HUES48 (cell line): ENCODE measurements at regions not wholly inside any gene's neighbourhood (a gene's known extent, or its start where the extent isn't known, plus 50 kb on each side); places are given as distances from the start of the nearest gene placed in this dataset.

Experiments used
- H3K27ac ChIP-seq: one replicate; pipeline ENCODE4 v1.7.0; 2013; ENCODE audit warnings: low read depth, low read length, inconsistent platforms
- H3K27me3 ChIP-seq: 2 replicates; pipeline ENCODE4 v1.6.1; 2013; ENCODE audit warnings: mild to moderate bottlenecking, low read length; ENCODE audit not compliant: control insufficient read depth, insufficient read depth
- H3K36me3 ChIP-seq: 2 replicates; pipeline ENCODE4 v1.6.1; 2013; ENCODE audit warnings: low read length; ENCODE audit not compliant: control insufficient read depth, insufficient read depth
- H3K4me1 ChIP-seq: 2 replicates; pipeline ENCODE4 v1.6.1; 2013; ENCODE audit warnings: mild to moderate bottlenecking, low read length; ENCODE audit not compliant: control insufficient read depth, insufficient read depth
- H3K4me3 ChIP-seq: 2 replicates; pipeline ENCODE4 v1.5.1; 2013; ENCODE audit warnings: mild to moderate bottlenecking, low read depth, low read length
- H3K9ac ChIP-seq: 2 replicates; pipeline ENCODE4 v1.6.1; 2013; ENCODE audit warnings: mild to moderate bottlenecking, low read depth, low read length, moderate library complexity
- H3K9me3 ChIP-seq: 2 replicates; pipeline ENCODE4 v1.6.1; 2013; ENCODE audit warnings: low read length; ENCODE audit not compliant: control insufficient read depth, insufficient read depth

DNA sequence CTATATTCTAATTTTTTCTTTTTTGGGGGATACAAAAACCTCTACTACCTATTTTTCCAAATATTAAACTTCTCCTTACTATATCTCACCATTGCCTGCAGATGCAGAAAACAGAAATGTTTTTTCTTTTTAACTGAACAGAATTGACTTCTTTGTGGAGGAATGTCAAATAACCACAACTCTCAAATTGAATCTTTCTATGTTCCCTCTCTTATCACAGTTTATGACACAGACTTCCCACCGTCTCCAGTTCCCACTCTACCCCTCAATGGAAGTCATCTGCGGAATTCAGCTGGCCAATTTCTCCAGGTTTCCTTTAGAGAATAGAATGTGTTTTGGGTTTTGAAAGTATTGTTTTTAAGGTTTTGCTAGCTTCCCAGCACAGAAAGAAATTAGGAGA lies 77.0 kb downstream of the NR2F2 start:
- no peak overlapping the region for H3K27ac ChIP-seq
- H3K9ac ChIP-seq: no peak overlapping the region
- H3K36me3 ChIP-seq: no peaks in the 10 kb centered on the region
- peaks cover 4% of the 10 kb centered on the region; the same call in 1 of the 2 replicates for H3K4me1 ChIP-seq
- peaks cover 100% of the 10 kb centered on the region for H3K27me3 ChIP-seq
- no peaks in the 10 kb centered on the region for H3K9me3 ChIP-seq
- H3K4me3 ChIP-seq: no peak overlapping the region

DNA sequence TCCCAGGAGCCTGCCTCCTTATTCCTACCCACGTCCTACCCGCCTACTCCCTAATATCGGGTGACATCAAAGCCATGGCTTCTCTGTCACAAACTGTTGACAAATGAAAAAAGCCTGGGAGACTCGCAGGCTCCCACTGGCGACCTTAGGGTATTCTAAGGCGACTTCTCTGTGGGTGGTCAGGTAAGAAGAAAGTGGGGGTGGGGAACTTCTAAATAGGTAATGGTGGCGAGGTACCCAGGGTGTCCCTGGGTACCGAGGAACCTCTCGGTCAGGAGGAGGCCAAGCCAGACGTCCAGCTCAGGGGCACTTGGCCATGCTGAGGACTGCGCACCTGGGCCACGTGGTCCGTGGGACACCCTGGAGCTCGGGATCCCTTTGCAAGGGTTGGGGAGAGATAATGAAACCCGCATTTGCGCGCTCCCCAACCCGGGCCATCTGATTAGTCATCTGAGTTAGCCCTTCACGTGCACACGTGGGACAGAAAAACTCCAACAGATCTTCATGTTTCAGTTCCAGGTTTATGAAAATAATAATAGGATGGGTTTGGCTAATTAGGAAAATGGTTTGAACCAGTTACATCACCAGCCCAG lies 78.2 kb downstream of the NR2F2 start:
- H3K27me3 ChIP-seq: peaks cover 100% of the 10 kb centered on the region

DNA sequence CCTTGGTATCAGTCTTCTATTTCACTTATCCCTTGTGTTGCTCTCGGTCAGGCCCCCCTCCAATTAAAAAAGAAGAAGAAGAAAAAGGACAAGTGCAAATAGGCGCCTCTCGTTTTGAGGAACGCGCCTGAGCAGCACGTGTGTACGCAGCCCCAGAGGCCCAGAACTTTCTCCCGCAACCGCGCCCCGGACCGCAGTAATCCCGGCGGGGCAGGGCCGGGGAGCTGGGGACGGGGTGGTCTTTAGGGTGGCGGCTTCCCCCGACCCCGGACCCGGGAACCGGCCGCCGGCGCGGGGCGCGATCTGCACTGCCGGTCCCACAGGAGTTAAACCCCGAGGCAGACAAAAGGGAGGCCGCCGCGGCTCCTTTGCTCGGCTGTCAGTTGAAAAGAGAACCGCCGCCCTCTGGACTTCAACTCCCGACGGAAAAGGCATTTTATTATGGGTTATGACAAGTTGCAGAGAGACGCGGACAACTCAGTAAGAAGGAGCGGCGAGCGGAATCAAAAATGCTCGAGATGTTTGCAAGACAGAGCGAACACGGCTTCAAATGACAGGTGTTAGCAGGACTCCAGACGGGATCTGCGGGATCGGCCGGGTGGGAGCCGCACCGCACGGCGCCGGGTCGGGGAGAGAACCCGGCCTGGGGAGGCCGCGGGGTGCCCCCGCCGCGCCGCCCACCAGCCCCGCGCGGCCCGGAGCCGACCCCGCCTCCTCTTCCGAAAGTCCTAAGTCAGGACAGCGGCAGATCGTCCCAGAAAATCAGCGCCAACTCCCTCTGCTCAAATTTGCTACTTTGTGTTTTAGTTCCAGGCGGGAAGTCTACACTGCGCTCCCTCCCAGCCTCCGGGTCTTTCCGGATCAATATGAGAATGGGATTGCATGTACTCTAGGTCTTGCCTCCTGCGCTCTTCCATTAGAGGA lies 79.0 kb downstream of the NR2F2 start:
- no peaks in the 10 kb centered on the region for H3K9me3 ChIP-seq
- peaks cover 100% of the 10 kb centered on the region for H3K27me3 ChIP-seq
- H3K27ac ChIP-seq: no peak overlapping the region
- peaks cover 6% of the 10 kb centered on the region; the same call in 1 of the 2 replicates for H3K4me1 ChIP-seq
- H3K4me3 ChIP-seq: peak overlapping the region; percentile 20; the same call in 1 of the 2 replicates
- no peak overlapping the region for H3K9ac ChIP-seq
- no peaks in the 10 kb centered on the region for H3K36me3 ChIP-seq

More for the DNA sequence above, 78.2 kb downstream of the NR2F2 start:
- Histone ChIP-seq H3K9ac (no peak overlapping the region), H3K4me1 (peaks cover 5% of the 10 kb centered on the region; the same call in 1 of the 2 replicates), H3K36me3 (no peaks in the 10 kb centered on the region), H3K4me3 (no peak overlapping the region), H3K27ac (no peak overlapping the region), H3K9me3 (no peaks in the 10 kb centered on the region)

DNA sequence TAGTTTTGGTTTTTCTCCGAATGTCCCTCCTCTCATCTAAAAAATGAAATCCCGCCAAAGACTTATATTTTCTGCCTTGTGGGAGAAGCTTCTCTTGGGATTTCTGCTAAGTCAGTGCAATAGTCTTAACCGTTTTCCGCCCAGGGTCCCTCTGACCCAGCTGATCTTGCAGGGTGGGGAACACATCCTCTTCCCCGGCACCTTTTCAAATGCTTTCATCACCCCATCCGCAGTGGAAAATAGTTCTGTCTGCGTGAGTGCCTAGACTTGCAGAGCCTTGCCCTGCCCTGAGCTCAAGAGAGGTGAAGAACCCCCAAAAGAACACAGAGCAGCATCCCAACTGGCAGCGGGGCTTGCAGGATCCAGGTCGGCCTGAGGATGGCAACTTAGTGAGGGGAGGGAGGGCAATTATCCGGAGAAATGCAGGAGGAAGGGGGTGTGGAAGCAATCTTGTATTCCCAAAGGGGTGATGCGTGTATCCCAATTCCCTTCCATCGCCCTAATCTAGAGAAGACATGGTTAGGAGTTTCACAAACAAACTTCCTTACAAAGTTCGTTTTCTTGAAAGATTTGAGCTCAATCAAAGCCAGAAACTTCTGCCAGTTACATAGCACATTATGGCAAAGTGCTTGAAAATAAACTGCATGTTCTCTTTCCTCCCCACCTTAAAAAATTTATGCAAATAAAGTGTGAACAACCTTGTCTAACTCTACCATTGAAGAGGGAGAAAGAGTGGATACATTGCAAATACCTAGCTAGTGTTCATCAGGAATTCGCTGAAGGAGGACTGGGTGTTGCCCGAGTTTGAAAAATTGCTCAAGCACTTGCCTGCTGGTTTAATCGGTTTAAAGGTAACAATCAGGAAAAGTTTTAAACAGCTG lies 79.9 kb downstream of the NR2F2 start:
- H3K9me3 ChIP-seq: no peaks in the 10 kb centered on the region
- H3K4me3 ChIP-seq: no peak overlapping the region
- H3K9ac ChIP-seq: no peak overlapping the region
- no peak overlapping the region for H3K27ac ChIP-seq
- peaks cover 100% of the 10 kb centered on the region for H3K27me3 ChIP-seq
- peaks cover 6% of the 10 kb centered on the region; the same call in 1 of the 2 replicates for H3K4me1 ChIP-seq
- no peaks in the 10 kb centered on the region for H3K36me3 ChIP-seq

DNA sequence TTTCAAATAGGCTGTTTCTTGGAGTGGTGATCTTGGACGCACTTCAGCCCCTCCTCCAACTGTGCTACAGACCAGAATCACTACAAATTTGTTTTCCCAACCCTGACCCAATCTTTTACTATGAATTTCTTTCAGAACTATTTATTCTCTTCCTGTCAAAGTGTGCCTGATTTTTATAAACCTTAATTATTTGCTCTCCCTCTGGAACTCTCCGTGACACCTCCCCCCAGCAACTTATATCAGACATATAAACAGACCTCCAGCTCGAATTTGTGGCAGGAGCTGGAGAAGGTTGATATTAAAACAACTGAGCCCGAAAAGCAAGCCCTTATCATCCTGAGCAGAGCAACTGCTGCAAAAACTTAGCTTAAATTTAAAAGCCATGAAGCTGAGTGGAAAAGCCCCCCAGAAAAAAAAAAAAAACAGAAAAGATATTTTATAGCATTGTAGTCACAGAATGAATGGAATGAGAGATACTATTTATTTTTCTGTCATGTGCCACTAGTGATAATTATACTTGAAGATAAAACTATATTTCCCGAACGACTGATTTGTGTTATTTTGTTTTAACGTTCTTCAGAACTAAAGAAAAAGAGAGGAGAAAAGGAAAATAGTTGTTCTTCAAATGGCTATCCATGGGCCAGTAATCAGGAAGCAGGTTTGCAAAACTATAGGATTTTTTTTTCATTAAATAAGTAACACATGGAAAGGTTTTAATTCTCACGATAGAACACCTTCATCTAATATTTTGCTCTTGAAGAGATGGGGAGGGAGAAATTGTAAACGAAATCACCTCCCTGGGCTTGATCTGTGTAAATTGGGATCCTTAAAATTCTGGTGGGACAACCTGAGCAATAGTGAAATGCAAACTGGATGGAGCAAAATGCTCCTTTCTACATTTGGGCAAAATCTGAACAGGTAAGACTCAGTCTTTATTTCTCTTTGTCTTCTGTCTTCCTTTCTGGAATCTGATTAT lies 80.8 kb downstream of the NR2F2 start:
- Histone ChIP-seq H3K9me3 (no peaks in the 10 kb centered on the region), H3K4me1 (peaks cover 6% of the 10 kb centered on the region; the same call in 1 of the 2 replicates), H3K4me3 (no peak overlapping the region), H3K36me3 (no peaks in the 10 kb centered on the region), H3K9ac (no peak overlapping the region), H3K27me3 (peaks cover 100% of the 10 kb centered on the region), H3K27ac (no peak overlapping the region)

DNA sequence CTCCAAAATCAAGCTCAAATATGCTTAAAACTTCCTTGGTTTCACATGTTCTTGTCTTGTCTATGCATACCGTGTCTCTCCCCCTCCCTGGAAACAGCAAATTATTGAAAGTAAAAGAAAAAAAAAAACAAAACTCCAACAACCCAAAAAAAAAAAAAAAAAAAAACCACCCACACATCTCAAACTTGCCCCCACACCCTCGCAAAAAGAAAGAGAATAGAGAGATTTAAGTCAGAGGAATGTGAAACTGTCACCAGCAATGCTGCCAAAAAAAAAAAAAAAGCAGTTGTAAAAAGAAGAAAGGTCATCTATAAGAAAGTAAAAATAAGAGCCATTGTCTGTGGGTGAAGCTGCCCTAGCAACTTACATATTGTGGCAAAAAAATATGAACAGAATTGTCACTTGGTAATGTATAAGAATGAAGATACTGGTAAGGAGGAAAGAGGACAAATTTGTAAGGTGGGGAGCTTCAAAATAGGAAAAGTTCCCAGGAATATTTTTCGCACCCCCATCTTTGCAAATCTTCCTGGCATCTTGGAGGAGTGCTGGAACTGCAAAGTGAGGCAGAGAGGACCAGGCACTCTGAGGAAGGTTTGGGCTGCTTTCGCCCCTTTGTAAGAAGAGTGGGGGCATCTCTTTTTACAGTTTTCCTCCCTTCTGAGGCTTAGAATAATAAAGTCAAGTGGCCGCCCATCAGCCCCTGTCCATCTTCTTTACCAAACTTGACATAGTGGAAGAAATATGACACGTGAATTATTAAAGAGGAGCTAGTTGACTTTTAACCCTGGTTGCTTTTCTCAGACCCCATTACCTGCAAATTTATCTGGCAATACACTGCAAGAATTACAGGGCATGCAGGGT lies 81.8 kb downstream of the NR2F2 start:
- Histone ChIP-seq H3K4me1 (peaks cover 6% of the 10 kb centered on the region; the same call in 1 of the 2 replicates), H3K27me3 (peaks cover 100% of the 10 kb centered on the region), H3K9ac (no peak overlapping the region), H3K9me3 (no peaks in the 10 kb centered on the region), H3K4me3 (no peak overlapping the region), H3K27ac (no peak overlapping the region), H3K36me3 (no peaks in the 10 kb centered on the region)

DNA sequence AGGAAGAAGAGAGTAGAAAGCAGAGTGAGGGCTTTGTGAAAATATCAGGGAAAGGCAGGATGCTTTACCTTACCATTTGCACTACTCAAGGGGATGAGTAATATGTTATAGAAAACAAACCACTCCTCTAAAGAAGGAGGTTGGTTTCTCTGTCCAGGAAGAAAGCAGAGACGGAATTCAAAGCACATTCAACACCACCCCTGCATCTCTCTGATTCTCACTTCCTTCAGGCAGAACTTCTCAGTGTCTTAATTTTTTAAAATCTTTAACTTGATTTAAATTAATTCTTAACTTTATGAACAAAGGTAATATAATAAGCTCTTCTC lies 82.4 kb downstream of the NR2F2 start:
- H3K9ac ChIP-seq: no peak overlapping the region
- H3K36me3 ChIP-seq: no peaks in the 10 kb centered on the region
- no peaks in the 10 kb centered on the region for H3K9me3 ChIP-seq
- H3K27me3 ChIP-seq: peaks cover 100% of the 10 kb centered on the region
- no peak overlapping the region for H3K27ac ChIP-seq
- no peak overlapping the region for H3K4me3 ChIP-seq
- peaks cover 12% of the 10 kb centered on the region for H3K4me1 ChIP-seq

DNA sequence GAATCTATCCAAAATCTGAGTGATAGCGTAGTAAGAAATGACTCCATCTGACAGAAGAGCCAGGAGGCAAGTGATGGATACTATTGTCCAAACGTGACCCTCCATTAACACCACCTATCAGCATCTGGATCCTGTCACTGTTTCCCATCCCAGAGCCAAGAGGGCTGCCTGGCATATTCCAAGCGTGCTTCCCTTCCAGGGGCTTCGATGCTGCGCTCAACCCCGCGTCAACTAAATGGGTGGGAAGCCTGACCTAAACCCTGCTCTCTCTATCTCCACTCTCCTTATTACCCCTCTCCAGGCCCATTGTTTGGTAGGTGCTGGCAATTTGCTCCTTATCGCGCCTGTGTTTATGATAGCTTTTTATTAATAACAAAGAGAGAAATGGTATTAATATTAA lies 83.2 kb downstream of the NR2F2 start:
- Histone ChIP-seq H3K36me3 (no peaks in the 10 kb centered on the region), H3K27ac (no peak overlapping the region), H3K27me3 (peaks cover 100% of the 10 kb centered on the region)

DNA sequence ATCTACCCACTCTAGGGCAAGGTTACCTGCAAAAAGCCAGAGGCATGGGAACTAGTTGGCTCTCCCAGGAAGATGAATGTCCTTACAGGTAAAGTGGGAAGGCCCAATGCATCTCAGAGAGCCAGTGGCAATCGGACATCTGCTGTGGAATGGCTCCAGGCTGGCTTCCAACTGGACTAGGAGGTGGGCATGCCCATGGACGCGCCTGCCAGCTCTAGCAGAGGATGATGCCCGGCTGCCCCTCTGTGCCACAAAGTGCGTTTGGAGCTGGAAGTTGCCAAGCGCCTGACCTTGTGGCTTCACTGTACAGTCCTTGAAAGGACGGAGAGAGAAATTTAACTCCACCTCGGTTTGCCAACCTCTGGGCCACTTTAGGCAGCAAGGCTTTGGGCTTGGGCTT lies 84.4 kb downstream of the NR2F2 start:
- Histone ChIP-seq H3K27me3 (peaks cover 100% of the 10 kb centered on the region), H3K36me3 (no peaks in the 10 kb centered on the region), H3K4me3 (no peak overlapping the region), H3K9ac (no peak overlapping the region), H3K4me1 (peaks cover 18% of the 10 kb centered on the region), H3K27ac (no peak overlapping the region), H3K9me3 (no peaks in the 10 kb centered on the region)

More for the DNA sequence above, 83.2 kb downstream of the NR2F2 start:
- Histone ChIP-seq H3K9me3 (no peaks in the 10 kb centered on the region), H3K9ac (no peak overlapping the region), H3K4me1 (peaks cover 16% of the 10 kb centered on the region), H3K4me3 (no peak overlapping the region)
